Parathyroid adenoma (tissue), 2 donors: ENCODE measurements at regions not wholly inside any gene's neighbourhood (a gene's known extent, or its start where the extent isn't known, plus 50 kb on each side); places are given as distances from the start of the nearest gene placed in this dataset.

Experiments
- H2AFZ ChIP-seq: fragments of 300-600 bp; sonication (generic); one replicate; pipeline ENCODE4 v1.7.0; 2017; ENCODE audit warnings: antibody characterized with exemption, mild to moderate bottlenecking
- H3K27ac ChIP-seq: fragments of 300-600 bp; sonication (generic); one replicate; pipeline ENCODE4 v1.7.0; 2017
- H3K27me3 ChIP-seq: fragments of 300-600 bp; sonication (generic); one replicate; pipeline ENCODE4 v1.7.0; 2017; ENCODE audit warnings: low read length; ENCODE audit not compliant: control insufficient read depth, insufficient read depth
- H3K36me3 ChIP-seq: fragments of 300-600 bp; sonication (generic); one replicate; pipeline ENCODE4 v1.7.0; 2017; ENCODE audit warnings: low read length; ENCODE audit not compliant: control insufficient read depth, insufficient read depth
- H3K4me1 ChIP-seq: fragments of 300-600 bp; sonication (generic); one replicate; pipeline ENCODE4 v1.7.0; 2017; ENCODE audit warnings: control low read depth
- H3K4me2 ChIP-seq: fragments of 300-600 bp; sonication (generic); one replicate; pipeline ENCODE4 v1.7.0; 2017; ENCODE audit warnings: low read length
- H3K4me3 ChIP-seq: fragments of 300-600 bp; sonication (generic); one replicate; pipeline ENCODE4 v1.7.0; 2017; ENCODE audit warnings: low read depth, low read length
- H3K79me2 ChIP-seq: fragments of 300-600 bp; sonication (generic); one replicate; pipeline ENCODE4 v1.7.0; 2017; ENCODE audit warnings: control low read depth
- H3K9ac ChIP-seq: fragments of 300-600 bp; sonication (generic); one replicate; pipeline ENCODE4 v1.7.0; 2017; ENCODE audit warnings: mild to moderate bottlenecking
- H3K9me3 ChIP-seq: fragments of 300-600 bp; sonication (generic); one replicate; pipeline ENCODE4 v1.7.0; 2017; ENCODE audit warnings: low read length; ENCODE audit not compliant: control insufficient read depth
- CTCF ChIP-seq: fragments of 300-600 bp; sonication (generic); IDR thresholded peaks from one replicate; pipeline ENCODE4 v1.7.0; 2017; ENCODE audit warnings: antibody characterized with exemption, mild to moderate bottlenecking
- donor health status: primary hyperparathyroidism.

DNA sequence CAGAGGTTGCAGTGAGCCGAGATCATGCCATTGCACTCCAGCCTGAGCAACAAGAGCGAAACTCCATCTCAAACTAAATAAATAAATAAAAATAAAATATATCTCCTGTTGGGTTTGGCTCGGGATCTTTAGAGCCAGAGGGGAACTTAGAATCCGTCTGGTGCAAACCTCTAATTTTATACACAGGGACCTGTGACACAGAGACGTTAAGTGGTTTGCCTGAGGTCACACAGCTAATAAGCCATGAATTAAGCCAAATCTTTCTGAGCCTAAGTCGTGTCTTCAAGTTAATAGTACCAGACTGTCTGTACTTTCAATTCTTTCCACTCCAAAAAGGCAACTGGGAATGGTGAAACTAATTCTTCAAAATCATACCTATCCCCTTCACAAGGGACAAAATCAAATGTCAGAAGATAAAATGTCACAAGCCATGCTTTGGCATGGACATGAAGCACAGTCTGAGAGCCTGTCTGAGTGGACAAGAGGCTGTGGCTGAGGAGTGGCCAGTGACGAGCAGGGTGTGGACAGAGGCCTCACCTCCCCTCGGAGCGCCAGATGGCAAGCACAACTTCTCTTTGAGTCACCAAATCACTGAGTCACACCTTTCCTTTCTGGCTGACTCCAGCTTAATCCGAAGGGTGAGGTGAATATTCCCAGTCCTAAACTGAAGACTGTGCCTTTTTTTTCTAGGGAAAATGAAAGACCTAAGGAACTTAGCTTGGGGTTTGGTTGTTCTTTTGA is 177.4 kb downstream of the TFAP2A start:
- H3K27ac ChIP-seq: no peak overlapping the region
- H3K4me1 ChIP-seq: no peaks in the 10 kb centered on the region
- no peaks in the 10 kb centered on the region for H3K9me3 ChIP-seq
- H3K36me3 ChIP-seq: no peaks in the 10 kb centered on the region
- no peak overlapping the region for H2AFZ ChIP-seq
- no peak for TF ChIP-seq CTCF
- no peaks in the 10 kb centered on the region for H3K79me2 ChIP-seq
- no peak overlapping the region for H3K4me3 ChIP-seq
- H3K9ac ChIP-seq: no peak overlapping the region
- no peak overlapping the region for H3K4me2 ChIP-seq
- no peaks in the 10 kb centered on the region for H3K27me3 ChIP-seq

GRCh38 chr6:10235344-10235743 is 179.5 kb downstream of the TFAP2A start:
- Histone ChIP-seq H3K4me2 (no peak overlapping the region), H2AFZ (no peak overlapping the region), H3K27ac (no peak overlapping the region), H3K9me3 (no peaks in the 10 kb centered on the region), H3K79me2 (no peaks in the 10 kb centered on the region), H3K9ac (no peak overlapping the region), H3K36me3 (no peaks in the 10 kb centered on the region), H3K27me3 (no peaks in the 10 kb centered on the region), H3K4me3 (no peak overlapping the region), H3K4me1 (no peaks in the 10 kb centered on the region)
- no peak for TF ChIP-seq CTCF

DNA sequence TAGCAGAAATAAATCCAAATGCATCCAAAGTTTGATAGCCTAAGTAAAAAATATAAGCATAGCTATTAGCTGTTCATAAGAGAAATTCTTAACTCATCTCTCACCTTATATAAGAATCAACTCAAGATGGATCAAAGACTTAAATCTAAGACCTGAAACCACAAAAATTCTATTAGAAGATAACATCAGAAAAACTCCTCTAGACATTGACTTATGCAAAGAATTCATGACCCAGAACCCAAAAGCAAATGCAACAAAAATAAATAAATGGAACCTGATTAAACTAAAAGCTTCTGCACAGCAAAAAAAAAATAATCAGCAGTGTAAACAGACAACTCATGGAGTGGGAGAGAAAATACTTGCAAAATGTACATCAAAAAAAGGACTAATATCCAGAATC is 184.3 kb downstream of the TFAP2A start:
- no peaks in the 10 kb centered on the region for H3K9me3 ChIP-seq
- H3K4me2 ChIP-seq: no peak overlapping the region
- TF ChIP-seq CTCF: no peak
- H3K9ac ChIP-seq: no peak overlapping the region
- H2AFZ ChIP-seq: no peak overlapping the region
- no peaks in the 10 kb centered on the region for H3K27me3 ChIP-seq
- no peak overlapping the region for H3K27ac ChIP-seq
- no peaks in the 10 kb centered on the region for H3K79me2 ChIP-seq
- H3K4me1 ChIP-seq: no peaks in the 10 kb centered on the region
- H3K4me3 ChIP-seq: no peak overlapping the region
- no peaks in the 10 kb centered on the region for H3K36me3 ChIP-seq

- Histone ChIP-seq H3K4me3 (no peak overlapping the region), H3K4me1 (no peaks in the 10 kb centered on the region), H3K27me3 (no peaks in the 10 kb centered on the region), H3K36me3 (no peaks in the 10 kb centered on the region), H3K27ac (no peak overlapping the region), H3K4me2 (no peak overlapping the region), H3K9me3 (no peaks in the 10 kb centered on the region), H3K79me2 (no peaks in the 10 kb centered on the region), H3K9ac (no peak overlapping the region), H2AFZ (no peak overlapping the region)
- no peak for TF ChIP-seq CTCF
These were observed 191.0 kb downstream of the TFAP2A start for GRCh38 chr6:10223841-10224240.

- Histone ChIP-seq H3K4me3 (no peak overlapping the region), H3K9ac (no peak overlapping the region), H3K79me2 (no peaks in the 10 kb centered on the region), H3K4me2 (no peak overlapping the region), H3K4me1 (no peaks in the 10 kb centered on the region), H2AFZ (no peak overlapping the region), H3K36me3 (no peaks in the 10 kb centered on the region), H3K9me3 (no peaks in the 10 kb centered on the region), H3K27ac (no peak overlapping the region), H3K27me3 (no peaks in the 10 kb centered on the region)
- TF ChIP-seq CTCF: no peak
These were observed 193.7 kb downstream of the TFAP2A start for GRCh38 chr6:10221178-10221577.
